ENCODE measurements at regions not wholly inside any gene's neighbourhood (a gene's known extent, or its start where the extent isn't known, plus 50 kb on each side); places are given as distances from the start of the nearest gene placed in this dataset.

DNA sequence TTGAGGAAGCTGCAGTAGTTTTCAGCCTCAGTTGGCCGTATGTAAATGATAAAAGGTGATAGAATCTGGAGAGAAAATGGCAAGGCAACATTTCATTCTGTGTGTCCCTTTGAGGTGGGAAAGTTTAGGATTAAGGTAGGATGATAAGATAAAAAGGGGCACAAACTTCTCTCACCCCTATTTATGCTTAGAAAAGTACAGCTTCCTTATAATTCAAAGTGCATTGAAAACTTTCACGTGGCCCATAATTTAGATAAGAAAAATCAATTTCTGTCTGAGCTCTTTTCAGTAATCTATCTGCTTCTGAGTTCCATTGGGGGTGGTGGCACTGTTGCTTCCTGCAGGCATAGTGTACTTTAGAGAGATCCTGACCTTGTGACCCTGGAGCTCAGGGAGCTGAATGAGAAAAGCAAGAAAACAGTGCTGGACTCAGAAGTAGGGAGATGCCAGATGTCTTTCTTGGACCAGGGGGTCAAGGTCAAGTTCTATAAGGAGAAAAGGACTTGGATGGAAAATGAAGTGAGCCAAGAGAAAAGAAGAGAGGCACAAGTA lies 187.3 kb downstream of the NDFIP2 start:
- no peaks in the 10 kb centered on the region for H3K9me2 ChIP-seq (replicated peaks; ENCODE audit: insufficient read depth, low read length)
- TF ChIP-seq EZH2phosphoT487 (conservative IDR thresholded peaks at IDR 0.05; ENCODE audit: low read length): no peak
- TF ChIP-seq, protein P1, sequence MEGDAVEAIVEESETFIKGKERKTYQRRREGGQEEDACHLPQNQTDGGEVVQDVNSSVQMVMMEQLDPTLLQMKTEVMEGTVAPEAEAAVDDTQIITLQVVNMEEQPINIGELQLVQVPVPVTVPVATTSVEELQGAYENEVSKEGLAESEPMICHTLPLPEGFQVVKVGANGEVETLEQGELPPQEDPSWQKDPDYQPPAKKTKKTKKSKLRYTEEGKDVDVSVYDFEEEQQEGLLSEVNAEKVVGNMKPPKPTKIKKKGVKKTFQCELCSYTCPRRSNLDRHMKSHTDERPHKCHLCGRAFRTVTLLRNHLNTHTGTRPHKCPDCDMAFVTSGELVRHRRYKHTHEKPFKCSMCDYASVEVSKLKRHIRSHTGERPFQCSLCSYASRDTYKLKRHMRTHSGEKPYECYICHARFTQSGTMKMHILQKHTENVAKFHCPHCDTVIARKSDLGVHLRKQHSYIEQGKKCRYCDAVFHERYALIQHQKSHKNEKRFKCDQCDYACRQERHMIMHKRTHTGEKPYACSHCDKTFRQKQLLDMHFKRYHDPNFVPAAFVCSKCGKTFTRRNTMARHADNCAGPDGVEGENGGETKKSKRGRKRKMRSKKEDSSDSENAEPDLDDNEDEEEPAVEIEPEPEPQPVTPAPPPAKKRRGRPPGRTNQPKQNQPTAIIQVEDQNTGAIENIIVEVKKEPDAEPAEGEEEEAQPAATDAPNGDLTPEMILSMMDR (IDR thresholded peaks at IDR 0.05; ENCODE audit: insufficient read depth, low read length, poor library complexity, severe bottlenecking): no peak
- H3K27me3 ChIP-seq (ENCODE audit: low read length): no peaks in the 10 kb centered on the region
- no peak overlapping the region for H3K9ac ChIP-seq (ENCODE audit: low read length)
- H3K36me3 ChIP-seq (ENCODE audit: low read length): no peaks in the 10 kb centered on the region
- no peak overlapping the region for H3K4me3 ChIP-seq (ENCODE audit: insufficient read depth, low read length, poor library complexity, severe bottlenecking)
- no peak overlapping the region for H2AFZ ChIP-seq (ENCODE audit: low read depth, low read length, severe bottlenecking)
- H3K4me2 ChIP-seq (ENCODE audit: low read depth, low read length, poor library complexity, severe bottlenecking): no peak overlapping the region
- H3K27ac ChIP-seq (ENCODE audit: low read depth, low read length): no peak overlapping the region
- no peaks in the 10 kb centered on the region for H3F3A ChIP-seq (ENCODE audit: insufficient read depth)
- no peaks in the 10 kb centered on the region for H3K9me3 ChIP-seq (ENCODE audit: insufficient read depth, low read length)
- H3K79me2 ChIP-seq (ENCODE audit: insufficient read depth, low read length): no peaks in the 10 kb centered on the region
- no peaks in the 10 kb centered on the region for H4K20me1 ChIP-seq (ENCODE audit: low read depth, low read length)

DNA sequence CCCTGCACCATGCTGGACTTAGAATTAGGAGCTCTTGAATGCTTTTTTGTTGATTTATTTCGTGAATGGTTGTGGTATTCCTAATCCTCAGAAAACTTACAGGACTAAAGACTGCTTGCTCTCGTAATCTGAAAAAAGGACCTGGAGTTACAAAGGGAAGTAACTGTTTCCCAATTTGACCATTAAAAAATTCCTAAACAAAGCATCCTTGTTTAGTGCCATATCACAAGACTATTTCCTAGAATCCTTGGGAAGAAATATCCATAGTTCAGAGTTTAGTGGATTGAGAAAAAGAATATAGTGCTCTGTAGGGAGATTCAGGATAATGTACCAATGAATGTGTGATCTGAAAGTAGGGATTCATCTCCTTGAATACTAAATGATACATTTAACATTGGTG lies 186.8 kb downstream of the NDFIP2 start:
- Histone ChIP-seq H3K4me2 (ENCODE audit: low read depth, low read length, poor library complexity, severe bottlenecking) (no peak overlapping the region), H3K27me3 (ENCODE audit: low read length) (no peaks in the 10 kb centered on the region), H3K79me2 (ENCODE audit: insufficient read depth, low read length) (no peaks in the 10 kb centered on the region), H3K4me3 (ENCODE audit: insufficient read depth, low read length, poor library complexity, severe bottlenecking) (no peak overlapping the region), H3K9me2 (replicated peaks; ENCODE audit: insufficient read depth, low read length) (no peaks in the 10 kb centered on the region), H3K27ac (ENCODE audit: low read depth, low read length) (no peak overlapping the region), H2AFZ (ENCODE audit: low read depth, low read length, severe bottlenecking) (no peak overlapping the region), H3K9ac (ENCODE audit: low read length) (no peak overlapping the region), H3K36me3 (ENCODE audit: low read length) (no peaks in the 10 kb centered on the region), H4K20me1 (ENCODE audit: low read depth, low read length) (no peaks in the 10 kb centered on the region), H3F3A (ENCODE audit: insufficient read depth) (no peaks in the 10 kb centered on the region), H3K9me3 (ENCODE audit: insufficient read depth, low read length) (no peaks in the 10 kb centered on the region)
- no peak for TF ChIP-seq EZH2phosphoT487 (conservative IDR thresholded peaks at IDR 0.05; ENCODE audit: low read length)
- TF ChIP-seq, protein P1 (IDR thresholded peaks at IDR 0.05; ENCODE audit: insufficient read depth, low read length, poor library complexity, severe bottlenecking): no peak

DNA sequence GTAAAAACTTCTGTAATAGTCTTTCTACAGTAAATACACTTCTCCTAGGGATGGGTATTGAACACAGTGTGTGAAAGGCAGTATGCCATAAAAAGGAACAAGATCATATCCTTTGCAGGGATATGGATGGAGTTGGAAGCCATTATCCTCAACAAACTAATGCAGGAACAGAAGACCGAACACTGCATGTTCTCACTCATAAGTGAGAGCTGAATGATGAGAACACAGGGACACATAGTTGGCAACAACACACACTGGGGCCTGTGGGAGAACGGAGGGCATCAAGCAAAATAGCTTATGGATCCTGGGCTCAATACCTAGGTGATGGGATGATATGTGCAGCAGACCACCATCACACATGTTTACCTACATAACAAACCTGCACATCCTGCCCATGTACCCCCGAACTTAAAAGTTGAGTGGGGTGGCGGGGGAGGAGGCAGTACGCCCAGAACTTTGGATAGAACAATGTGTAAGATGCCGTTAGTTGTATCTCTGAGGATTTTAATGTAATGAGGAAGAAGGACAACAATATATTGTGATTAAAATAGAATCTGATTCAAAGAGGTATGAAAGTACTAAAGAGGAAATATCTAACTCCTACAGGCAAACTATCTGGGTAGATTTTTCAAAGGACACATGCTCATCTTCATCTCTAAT lies 183.2 kb downstream of the NDFIP2 start:
- H3K9ac ChIP-seq (ENCODE audit: low read length): no peak overlapping the region
- H3K27ac ChIP-seq (ENCODE audit: low read depth, low read length): no peak overlapping the region
- no peak overlapping the region for H3K4me3 ChIP-seq (ENCODE audit: insufficient read depth, low read length, poor library complexity, severe bottlenecking)
- H4K20me1 ChIP-seq (ENCODE audit: low read depth, low read length): no peaks in the 10 kb centered on the region
- H2AFZ ChIP-seq (ENCODE audit: low read depth, low read length, severe bottlenecking): no peak overlapping the region
- H3K79me2 ChIP-seq (ENCODE audit: insufficient read depth, low read length): no peaks in the 10 kb centered on the region
- no peaks in the 10 kb centered on the region for H3K9me3 ChIP-seq (ENCODE audit: insufficient read depth, low read length)
- H3K9me2 ChIP-seq (replicated peaks; ENCODE audit: insufficient read depth, low read length): no peaks in the 10 kb centered on the region
- H3K36me3 ChIP-seq (ENCODE audit: low read length): no peaks in the 10 kb centered on the region
- TF ChIP-seq, protein P1 (IDR thresholded peaks at IDR 0.05; ENCODE audit: insufficient read depth, low read length, poor library complexity, severe bottlenecking): no peak
- TF ChIP-seq EZH2phosphoT487 (conservative IDR thresholded peaks at IDR 0.05; ENCODE audit: low read length): no peak
- no peaks in the 10 kb centered on the region for H3K27me3 ChIP-seq (ENCODE audit: low read length)
- no peak overlapping the region for H3K4me2 ChIP-seq (ENCODE audit: low read depth, low read length, poor library complexity, severe bottlenecking)
- H3F3A ChIP-seq (ENCODE audit: insufficient read depth): no peaks in the 10 kb centered on the region

All from SU-DHL-6 (cell line).